ENCODE measurements at regions not wholly inside any gene's neighbourhood (a gene's known extent, or its start where the extent isn't known, plus 50 kb on each side); places are given as distances from the start of the nearest gene placed in this dataset.
A peak's percentile ranks its signal among the peaks of the same experiment; 100 is the strongest.

GRCh38 chr3:28673446-28673845 lies 324.8 kb upstream of the AZI2 start:
- no peaks in the 10 kb centered on the region for H3K36me3 Mint-ChIP-seq (ENCODE audit: low read depth)
- H3K27me3 Mint-ChIP-seq: no peaks in the 10 kb centered on the region
- H3K9me3 Mint-ChIP-seq: peaks cover 5% of the 10 kb centered on the region
- no peaks in the 10 kb centered on the region for H3K4me1 Mint-ChIP-seq
- no peak for DNase-seq
- H3K27ac Mint-ChIP-seq: no peak overlapping the region
- ATAC-seq: no peak
- H3K4me3 Mint-ChIP-seq: no peak overlapping the region

DNA sequence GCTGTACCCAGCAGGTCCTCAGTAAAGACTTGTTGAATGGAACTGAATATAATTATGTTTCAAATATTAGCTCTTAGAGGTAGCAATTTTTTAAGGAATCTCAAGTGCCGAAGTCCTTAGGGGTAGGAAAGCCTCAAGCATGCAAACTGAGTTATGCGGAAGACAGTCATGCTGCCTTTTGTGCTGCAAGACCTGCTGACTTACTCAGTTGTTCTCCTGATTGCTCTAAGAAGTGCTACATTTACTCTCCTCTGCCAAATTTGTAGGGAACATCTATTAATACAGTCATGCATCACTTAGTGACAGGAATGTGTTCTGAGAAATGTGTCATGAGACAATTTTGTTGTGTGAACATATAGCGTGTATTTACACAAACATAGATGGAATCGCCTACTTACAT lies 325.6 kb upstream of the AZI2 start:
- Mint-ChIP-seq H3K27me3 (no peaks in the 10 kb centered on the region), H3K4me3 (no peak overlapping the region)

GRCh38 chr3:28677581-28677980 lies 329.0 kb upstream of the AZI2 start:
- Mint-ChIP-seq H3K27ac (no peak overlapping the region), H3K36me3 (ENCODE audit: low read depth) (no peaks in the 10 kb centered on the region), H3K9me3 (peaks cover 5% of the 10 kb centered on the region), H3K4me3 (no peak overlapping the region), H3K4me1 (no peaks in the 10 kb centered on the region), H3K27me3 (no peaks in the 10 kb centered on the region)
- DNase-seq: no peak
- ATAC-seq: no peak

More for the DNA sequence above, 325.6 kb upstream of the AZI2 start:
- ATAC-seq (no peak), DNase-seq (no peak)
- Mint-ChIP-seq H3K4me1 (no peaks in the 10 kb centered on the region), H3K27ac (no peak overlapping the region), H3K9me3 (peaks cover 5% of the 10 kb centered on the region), H3K36me3 (ENCODE audit: low read depth) (no peaks in the 10 kb centered on the region)

DNA sequence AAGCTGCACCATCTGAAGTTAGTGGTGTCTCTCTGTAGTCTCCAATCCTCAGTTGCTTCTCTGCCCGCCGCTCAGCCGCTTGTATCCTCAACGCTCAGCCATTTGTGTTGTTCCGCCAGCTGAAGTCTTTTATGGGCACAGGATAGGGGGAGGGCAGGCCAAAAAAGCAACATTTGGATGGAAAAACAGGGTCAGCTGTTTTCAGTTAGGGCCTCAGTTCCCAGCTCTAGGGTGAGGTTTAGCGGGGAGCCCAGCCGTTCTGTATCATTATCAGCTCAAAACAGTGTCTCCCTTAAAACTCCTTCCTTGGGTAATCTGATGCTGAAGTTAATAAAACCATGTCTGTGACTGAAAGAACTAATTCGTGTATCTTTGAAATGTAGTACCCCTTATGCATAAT lies 329.5 kb upstream of the AZI2 start:
- Mint-ChIP-seq H3K27ac (no peak overlapping the region), H3K4me3 (no peak overlapping the region), H3K36me3 (ENCODE audit: low read depth) (no peaks in the 10 kb centered on the region), H3K9me3 (peaks cover 5% of the 10 kb centered on the region), H3K4me1 (no peaks in the 10 kb centered on the region), H3K27me3 (no peaks in the 10 kb centered on the region)
- DNase-seq: no peak
- no peak for ATAC-seq

DNA sequence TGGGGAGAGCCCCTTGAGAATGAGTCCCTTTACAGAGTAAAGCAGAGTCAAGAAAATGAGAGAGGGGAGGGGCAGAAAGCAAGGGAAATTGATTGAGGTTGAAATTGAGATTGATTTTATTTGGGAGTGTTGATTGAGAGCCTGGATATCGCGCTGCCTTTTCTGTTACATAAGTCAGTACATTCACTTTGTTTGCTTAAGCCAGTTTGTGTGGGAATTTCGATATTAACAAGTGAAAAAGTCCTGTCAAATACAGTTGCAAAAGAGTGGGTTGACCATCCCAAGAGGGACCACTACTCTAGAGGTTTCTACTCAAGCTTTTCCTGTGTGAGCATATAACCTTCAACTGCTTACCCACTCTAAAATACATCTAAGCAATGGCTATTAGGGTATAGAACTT lies 331.4 kb upstream of the AZI2 start:
- Mint-ChIP-seq H3K36me3 (ENCODE audit: low read depth) (no peaks in the 10 kb centered on the region), H3K27me3 (no peaks in the 10 kb centered on the region), H3K9me3 (peaks cover 5% of the 10 kb centered on the region), H3K27ac (no peak overlapping the region), H3K4me1 (no peaks in the 10 kb centered on the region), H3K4me3 (no peak overlapping the region)
- ATAC-seq (no peak), DNase-seq (no peak)

GRCh38 chr3:28682121-28682520 lies 333.5 kb upstream of the AZI2 start:
- Mint-ChIP-seq H3K4me3 (no peak overlapping the region), H3K9me3 (no peaks in the 10 kb centered on the region), H3K4me1 (no peaks in the 10 kb centered on the region), H3K36me3 (ENCODE audit: low read depth) (no peaks in the 10 kb centered on the region), H3K27me3 (peaks cover 1% of the 10 kb centered on the region), H3K27ac (no peak overlapping the region)
- no peak for DNase-seq
- ATAC-seq: no peak

DNA sequence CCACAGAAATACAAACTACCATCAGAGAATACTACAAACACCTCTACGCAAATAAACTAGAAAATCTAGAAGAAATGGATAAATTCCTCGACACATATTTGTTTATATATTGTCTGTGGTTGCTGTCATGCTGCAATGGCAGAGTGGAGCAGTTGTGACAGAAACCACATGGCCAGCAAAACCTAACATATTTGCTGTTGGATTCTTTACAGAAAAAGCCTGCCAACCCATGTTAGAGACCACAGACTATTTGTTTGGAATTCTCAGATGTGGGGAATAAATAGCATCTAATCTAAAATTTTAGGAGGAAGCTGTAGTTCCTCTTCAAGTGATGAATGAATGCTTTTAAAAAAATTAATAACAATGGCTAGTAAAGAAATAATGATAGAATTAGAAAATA lies 341.6 kb upstream of the AZI2 start:
- DNase-seq (no peak), ATAC-seq (no peak)
- Mint-ChIP-seq H3K36me3 (ENCODE audit: low read depth) (no peaks in the 10 kb centered on the region), H3K27ac (no peak overlapping the region), H3K27me3 (peaks cover under 1% of the 10 kb centered on the region), H3K4me1 (no peaks in the 10 kb centered on the region), H3K9me3 (peaks cover 4% of the 10 kb centered on the region), H3K4me3 (no peak overlapping the region)

DNA sequence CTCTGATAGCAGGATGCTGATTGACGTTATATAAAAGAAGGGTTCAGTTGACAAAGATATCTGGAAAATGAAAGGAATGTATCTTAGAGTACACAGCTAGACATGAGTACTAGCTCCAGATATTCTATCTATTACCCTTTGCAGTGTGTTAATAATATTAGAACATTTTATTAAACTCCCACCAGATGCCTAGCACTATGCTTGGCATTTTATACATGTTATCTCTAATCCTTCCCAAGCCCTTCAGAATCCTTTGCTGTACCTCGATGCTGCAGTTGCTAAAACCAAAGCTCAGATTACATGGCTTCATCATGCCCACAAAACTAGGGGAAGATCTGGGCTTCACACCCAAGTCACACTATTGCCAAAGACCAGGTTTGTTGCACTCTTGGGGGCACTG lies 350.1 kb upstream of the AZI2 start:
- no peak overlapping the region for H3K27ac Mint-ChIP-seq
- H3K36me3 Mint-ChIP-seq (ENCODE audit: low read depth): no peaks in the 10 kb centered on the region
- H3K4me3 Mint-ChIP-seq: no peak overlapping the region
- no peaks in the 10 kb centered on the region for H3K9me3 Mint-ChIP-seq
- ATAC-seq (no peak), DNase-seq (no peak)
- H3K4me1 Mint-ChIP-seq: no peaks in the 10 kb centered on the region
- H3K27me3 Mint-ChIP-seq: no peaks in the 10 kb centered on the region

DNA sequence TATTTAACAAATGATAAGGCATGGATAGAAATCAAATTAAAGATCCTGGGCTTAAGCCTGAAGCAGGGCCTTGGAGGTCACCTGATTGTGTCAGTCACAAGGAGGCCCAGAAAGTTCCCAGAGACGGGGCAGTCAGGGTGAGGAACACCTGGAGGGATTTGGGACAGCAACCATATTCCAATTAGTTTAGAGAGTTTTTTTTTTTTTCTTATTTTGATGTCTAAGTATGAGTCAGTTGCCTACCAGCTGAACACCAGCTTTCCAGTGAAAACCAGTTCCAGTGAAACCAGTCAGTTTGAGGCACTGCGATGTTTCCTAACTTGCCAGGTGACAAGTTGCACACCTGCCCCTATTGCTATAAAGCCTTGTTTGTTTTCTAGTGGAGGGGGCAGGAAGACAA lies 350.7 kb upstream of the AZI2 start:
- H3K9me3 Mint-ChIP-seq: no peaks in the 10 kb centered on the region
- ATAC-seq: no peak

GRCh38 chr3:28700728-28701127 lies 352.1 kb upstream of the AZI2 start:
- ATAC-seq (no peak), DNase-seq (no peak)
- no peaks in the 10 kb centered on the region for H3K36me3 Mint-ChIP-seq (ENCODE audit: low read depth)
- H3K4me1 Mint-ChIP-seq: no peaks in the 10 kb centered on the region
- H3K27me3 Mint-ChIP-seq: no peaks in the 10 kb centered on the region
- H3K4me3 Mint-ChIP-seq: no peak overlapping the region
- H3K27ac Mint-ChIP-seq: no peak overlapping the region
- no peaks in the 10 kb centered on the region for H3K9me3 Mint-ChIP-seq

More for the DNA sequence above, 350.7 kb upstream of the AZI2 start:
- H3K36me3 Mint-ChIP-seq (ENCODE audit: low read depth): no peaks in the 10 kb centered on the region
- no peaks in the 10 kb centered on the region for H3K4me1 Mint-ChIP-seq
- no peaks in the 10 kb centered on the region for H3K27me3 Mint-ChIP-seq
- H3K27ac Mint-ChIP-seq: no peak overlapping the region
- DNase-seq: no peak
- no peak overlapping the region for H3K4me3 Mint-ChIP-seq

GRCh38 chr3:28703843-28704242 lies 355.2 kb upstream of the AZI2 start:
- no peaks in the 10 kb centered on the region for H3K27me3 Mint-ChIP-seq
- no peaks in the 10 kb centered on the region for H3K4me1 Mint-ChIP-seq

GRCh38 chr3:28711293-28711692 lies 362.7 kb upstream of the AZI2 start:
- Mint-ChIP-seq H3K27ac (no peak overlapping the region), H3K27me3 (no peaks in the 10 kb centered on the region), H3K9me3 (peaks cover 13% of the 10 kb centered on the region), H3K36me3 (ENCODE audit: low read depth) (no peaks in the 10 kb centered on the region), H3K4me1 (no peaks in the 10 kb centered on the region), H3K4me3 (no peak overlapping the region)
- no peak for ATAC-seq
- DNase-seq: no peak

More at GRCh38 chr3:28703843-28704242, 355.2 kb upstream of the AZI2 start:
- no peak for DNase-seq
- no peak overlapping the region for H3K4me3 Mint-ChIP-seq
- ATAC-seq: no peak
- H3K27ac Mint-ChIP-seq: no peak overlapping the region
- H3K36me3 Mint-ChIP-seq (ENCODE audit: low read depth): no peaks in the 10 kb centered on the region
- peaks cover 4% of the 10 kb centered on the region for H3K9me3 Mint-ChIP-seq

- peaks cover 6% of the 10 kb centered on the region for H3K9me3 Mint-ChIP-seq
- no peak for DNase-seq
- H3K4me3 Mint-ChIP-seq: no peak overlapping the region
- H3K27me3 Mint-ChIP-seq: peaks cover 3% of the 10 kb centered on the region
- H3K4me1 Mint-ChIP-seq: no peaks in the 10 kb centered on the region
- no peak overlapping the region for H3K27ac Mint-ChIP-seq
- H3K36me3 Mint-ChIP-seq (ENCODE audit: low read depth): no peaks in the 10 kb centered on the region
- ATAC-seq: no peak
These were observed 368.3 kb upstream of the AZI2 start for GRCh38 chr3:28716939-28717338.

DNA sequence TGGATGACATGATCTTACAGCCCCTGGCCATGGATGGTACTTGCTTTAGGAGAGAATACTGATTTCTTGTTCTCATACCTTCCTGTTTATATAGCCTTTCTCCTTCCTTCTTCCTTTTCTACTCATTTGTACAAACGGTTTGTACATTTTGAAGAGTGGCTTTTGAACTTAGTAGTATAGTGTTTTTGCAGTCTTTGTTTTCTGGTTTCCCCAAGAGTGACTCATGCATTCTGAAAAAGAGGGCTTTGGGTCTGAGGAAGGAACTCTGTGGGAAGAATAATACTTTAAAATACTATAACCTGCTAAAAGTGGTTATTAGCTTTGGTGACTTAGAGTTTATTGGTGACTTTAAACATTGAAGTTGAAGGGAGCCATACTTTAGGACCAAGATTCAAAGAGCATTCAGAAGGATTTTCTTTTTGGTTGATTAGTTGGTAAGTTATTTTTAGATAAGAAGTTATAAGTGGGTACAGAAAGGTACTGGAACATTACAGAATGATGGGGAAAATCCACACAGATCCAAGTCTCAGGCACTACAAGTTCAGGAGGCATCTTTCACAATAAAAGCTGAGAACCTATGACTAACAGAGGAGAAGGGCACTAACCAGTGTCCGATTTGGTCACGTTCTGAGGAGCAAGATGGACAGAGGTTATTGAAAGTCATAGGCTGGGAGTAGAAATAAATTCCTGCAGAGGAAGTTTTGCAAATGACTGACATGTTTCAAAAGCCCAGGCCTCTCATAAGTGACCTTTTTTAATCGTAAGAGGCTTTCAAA lies 369.6 kb upstream of the AZI2 start:
- no peak for ATAC-seq
- Mint-ChIP-seq H3K27ac (no peak overlapping the region), H3K4me3 (no peak overlapping the region), H3K4me1 (no peaks in the 10 kb centered on the region), H3K9me3 (peaks cover 8% of the 10 kb centered on the region), H3K27me3 (peaks cover 3% of the 10 kb centered on the region), H3K36me3 (ENCODE audit: low read depth) (no peaks in the 10 kb centered on the region)
- no peak for DNase-seq

DNA sequence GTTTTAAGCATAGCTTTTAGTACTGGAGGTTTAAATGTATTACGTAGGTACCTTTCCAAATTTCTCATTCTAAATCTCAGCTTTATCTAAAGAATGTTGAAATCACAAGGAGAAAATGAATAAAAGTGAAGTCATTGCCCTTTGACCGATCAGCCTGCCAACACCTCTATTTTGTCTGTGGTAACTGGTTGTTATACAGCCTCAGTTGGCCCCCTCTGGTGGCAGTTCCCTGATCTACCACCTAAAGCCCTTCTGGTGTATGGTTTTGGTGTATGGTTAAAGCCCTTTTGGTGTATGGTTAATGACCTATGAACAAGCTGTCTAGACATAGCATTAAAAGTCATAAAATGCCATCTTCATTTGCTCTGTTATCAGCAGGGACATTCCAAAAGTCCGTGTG lies 378.2 kb upstream of the AZI2 start:
- H3K4me1 Mint-ChIP-seq: no peaks in the 10 kb centered on the region
- no peak overlapping the region for H3K27ac Mint-ChIP-seq
- H3K9me3 Mint-ChIP-seq: peaks cover 20% of the 10 kb centered on the region
- H3K36me3 Mint-ChIP-seq (ENCODE audit: low read depth): no peaks in the 10 kb centered on the region
- DNase-seq (peak; percentile 4), ATAC-seq (no peak)
- H3K27me3 Mint-ChIP-seq: no peaks in the 10 kb centered on the region
- no peak overlapping the region for H3K4me3 Mint-ChIP-seq

DNA sequence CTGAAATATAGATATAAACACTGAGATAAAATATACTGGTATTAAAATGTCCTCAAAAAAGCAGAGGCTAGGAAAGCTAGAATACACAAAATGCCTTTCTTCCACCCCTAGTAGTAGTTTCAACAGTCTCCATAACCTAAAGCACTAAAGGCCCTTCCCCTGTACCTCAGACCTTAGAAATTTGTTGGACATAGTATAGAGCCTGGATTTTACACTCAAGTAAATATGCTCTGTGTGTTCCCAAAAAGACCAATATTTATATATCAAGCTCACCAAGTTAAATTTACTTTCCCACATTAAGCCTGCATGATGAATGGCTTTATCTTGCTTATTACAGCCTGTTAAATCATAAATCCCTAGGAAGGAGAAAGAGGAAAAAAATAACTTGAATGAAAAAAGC lies 378.7 kb upstream of the AZI2 start:
- Mint-ChIP-seq H3K27ac (no peak overlapping the region), H3K4me3 (no peak overlapping the region)

More for the DNA sequence above, 378.7 kb upstream of the AZI2 start:
- Mint-ChIP-seq H3K9me3 (peaks cover 17% of the 10 kb centered on the region), H3K36me3 (ENCODE audit: low read depth) (no peaks in the 10 kb centered on the region), H3K4me1 (no peaks in the 10 kb centered on the region), H3K27me3 (no peaks in the 10 kb centered on the region)
- ATAC-seq (no peak), DNase-seq (no peak)
